ENCODE measurements at regions not wholly inside any gene's neighbourhood (a gene's known extent, or its start where the extent isn't known, plus 50 kb on each side); places are given as distances from the start of the nearest gene placed in this dataset.

DNA sequence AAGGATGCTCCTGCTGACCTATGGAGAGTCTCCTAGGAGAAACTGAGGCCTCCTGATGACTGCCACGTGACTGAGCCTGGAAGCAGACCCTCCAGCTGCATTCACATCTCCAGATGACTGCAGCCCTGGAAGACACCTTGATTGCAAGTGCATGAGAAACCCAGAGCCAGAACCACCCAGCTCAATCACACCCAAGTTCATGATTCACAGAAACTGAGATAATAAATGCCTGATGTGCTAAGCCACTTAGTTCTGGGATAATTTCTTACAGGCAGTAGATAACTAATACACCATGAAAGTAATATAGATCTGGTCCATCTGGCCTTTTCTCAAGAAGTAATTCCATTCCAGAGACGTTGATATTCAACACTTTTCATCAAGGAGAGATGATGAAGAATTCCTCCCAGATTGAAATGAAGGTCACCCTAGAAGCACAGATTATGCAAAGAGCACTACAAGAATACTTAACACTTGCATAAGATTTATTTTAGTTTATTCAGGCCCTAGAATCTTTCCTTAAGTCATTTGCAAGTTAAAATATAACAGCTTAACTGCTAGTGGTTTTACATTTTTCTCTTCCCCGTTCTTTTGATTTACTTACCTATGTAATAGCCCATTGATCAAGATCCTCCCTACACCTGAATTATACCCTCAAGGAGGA lies 208.2 kb upstream of the INHBA start:
- Mint-ChIP-seq H3K9me3 (no peaks in the 10 kb centered on the region), H3K27ac (peak overlapping the region in 1 of 2 donors; percentile 37), H3K36me3 (no peaks in the 10 kb centered on the region)
- ATAC-seq (peak in 1 of 2 donors; percentile 40), DNase-seq (ENCODE audit: low spot score in 2 of 2) (no peak)

GRCh38 chr7:41907444-41907843 lies 204.6 kb upstream of the INHBA start:
- Mint-ChIP-seq H3K9me3 (peaks cover 0 to 5% of the 10 kb centered on the region in 2 donors), H3K36me3 (no peaks in the 10 kb centered on the region), H3K27ac (no peak overlapping the region)
- ATAC-seq, result no peak
- DNase-seq (ENCODE audit: low spot score in 2 of 2), result no peak

DNA sequence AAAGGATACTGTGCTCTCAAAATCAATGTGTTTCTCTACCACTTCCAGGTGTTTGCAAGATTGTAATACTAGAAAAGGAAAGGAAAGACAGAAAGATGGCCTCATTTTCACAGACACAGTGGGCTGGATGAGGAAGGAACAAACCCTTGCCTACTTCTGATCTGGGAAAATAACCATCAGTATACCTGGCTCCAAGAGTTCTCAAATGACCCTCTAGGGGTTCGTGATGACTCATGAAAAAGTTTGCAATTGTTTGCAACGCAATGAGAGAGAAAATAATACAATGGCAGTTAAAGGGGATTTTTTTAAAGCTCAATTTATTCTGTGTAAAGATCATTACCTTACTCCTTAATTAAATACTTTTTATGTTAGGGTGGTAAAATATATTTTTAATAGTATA lies 197.6 kb upstream of the INHBA start:
- Mint-ChIP-seq H3K36me3 (no peaks in the 10 kb centered on the region), H3K9me3 (peaks cover 0 to 13% of the 10 kb centered on the region in 2 donors), H3K27ac (no peak overlapping the region)
- no peak for ATAC-seq
- DNase-seq (ENCODE audit: low spot score in 2 of 2), result no peak

DNA sequence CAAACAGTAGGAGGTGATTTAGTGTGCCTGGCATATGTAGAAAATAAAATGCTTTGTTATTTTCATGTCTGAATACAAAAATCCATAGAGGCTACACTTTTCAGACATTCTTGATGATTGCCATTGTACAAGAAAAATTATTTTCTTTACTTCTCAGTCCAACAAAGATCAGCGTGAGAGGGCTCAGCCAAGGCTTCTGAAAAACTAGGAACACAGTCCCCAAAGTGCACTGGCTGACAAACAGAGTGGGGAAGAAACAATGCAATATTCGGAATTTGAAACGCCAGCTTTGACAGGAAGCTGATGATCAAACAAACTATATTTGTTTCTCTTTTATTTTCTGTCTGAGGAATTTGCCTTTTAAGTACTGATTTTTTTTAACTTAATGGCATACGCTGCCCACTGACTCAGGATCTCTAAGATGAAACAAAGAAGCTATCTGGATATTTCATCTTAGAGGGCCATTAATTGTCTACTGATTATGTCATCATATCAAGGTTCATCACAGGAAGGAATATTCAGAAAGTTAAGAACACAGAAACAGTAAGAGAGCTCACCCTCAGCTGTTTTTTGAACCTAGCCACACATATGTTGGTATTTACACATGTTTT lies 197.0 kb upstream of the INHBA start:
- ATAC-seq (no peak), DNase-seq (ENCODE audit: low spot score in 2 of 2) (no peak)
- no peak overlapping the region for H3K27ac Mint-ChIP-seq
- peaks cover 0 to 13% of the 10 kb centered on the region in 2 donors for H3K9me3 Mint-ChIP-seq
- H3K36me3 Mint-ChIP-seq, result no peaks in the 10 kb centered on the region

DNA sequence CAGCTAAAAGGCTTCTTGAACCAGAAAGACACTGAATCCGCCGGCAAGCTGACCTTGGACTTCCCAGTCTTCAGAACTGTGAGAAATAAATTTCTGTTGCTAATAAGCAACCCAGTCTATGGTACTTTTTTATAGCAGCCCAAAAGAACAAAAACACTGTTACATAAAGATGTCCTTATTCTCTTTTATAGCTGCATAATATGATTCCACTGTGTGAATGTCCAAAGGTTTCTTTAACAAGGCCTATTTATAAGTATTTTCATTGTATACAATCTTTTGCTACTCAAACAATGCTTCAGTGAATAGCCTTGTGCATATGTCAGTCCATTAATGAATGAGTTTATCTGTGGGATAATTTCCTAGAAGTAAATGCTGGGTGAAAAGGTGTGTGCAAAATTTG lies 190.8 kb upstream of the INHBA start:
- peaks cover 0 to 7% of the 10 kb centered on the region in 2 donors for H3K36me3 Mint-ChIP-seq
- H3K9me3 Mint-ChIP-seq, result peaks cover 4 to 15% of the 10 kb centered on the region in 2 donors
- no peak overlapping the region for H3K27ac Mint-ChIP-seq
- DNase-seq (ENCODE audit: low spot score in 2 of 2) (no peak), ATAC-seq (no peak)

DNA sequence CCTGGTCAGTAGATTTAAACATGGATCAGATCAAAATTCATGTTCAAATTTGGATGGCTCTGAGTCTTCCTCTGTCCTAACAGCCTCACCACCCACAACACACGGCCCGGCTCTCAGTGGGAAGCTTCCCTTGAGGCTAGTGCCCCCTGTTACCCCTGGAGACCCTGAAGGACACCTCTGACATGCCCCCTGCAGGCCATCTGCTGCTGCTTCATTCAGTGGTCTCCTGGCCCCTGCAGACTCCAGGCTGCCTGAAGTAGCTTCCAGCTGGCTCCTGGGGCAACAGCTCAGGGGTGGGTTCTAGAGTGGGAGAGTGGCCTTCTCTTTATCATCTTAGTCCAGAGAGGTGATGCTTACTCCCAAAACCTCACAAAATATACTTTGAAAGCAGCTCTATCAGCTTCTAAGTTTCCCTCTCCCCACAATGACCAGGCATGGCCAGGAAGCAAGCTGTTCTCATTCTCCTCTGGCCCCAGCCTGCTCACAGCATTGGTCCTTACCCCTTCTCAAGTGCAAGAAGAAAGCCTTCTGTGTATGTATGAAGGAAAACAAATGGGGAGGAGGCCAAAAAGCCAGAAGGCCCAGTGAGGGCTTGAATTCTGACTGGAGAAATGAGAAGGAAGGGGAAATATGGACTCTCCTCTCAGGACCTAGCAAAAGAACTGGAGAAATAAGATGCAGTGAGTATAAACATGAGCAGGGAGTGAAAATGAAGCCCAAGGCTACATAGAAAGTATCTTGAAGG lies 189.6 kb upstream of the INHBA start:
- Mint-ChIP-seq H3K9me3 (peaks cover 4 to 17% of the 10 kb centered on the region in 2 donors), H3K27ac (no peak overlapping the region), H3K36me3 (peaks cover 0 to 13% of the 10 kb centered on the region in 2 donors)
- no peak for ATAC-seq
- DNase-seq (ENCODE audit: low spot score in 2 of 2), result no peak

DNA sequence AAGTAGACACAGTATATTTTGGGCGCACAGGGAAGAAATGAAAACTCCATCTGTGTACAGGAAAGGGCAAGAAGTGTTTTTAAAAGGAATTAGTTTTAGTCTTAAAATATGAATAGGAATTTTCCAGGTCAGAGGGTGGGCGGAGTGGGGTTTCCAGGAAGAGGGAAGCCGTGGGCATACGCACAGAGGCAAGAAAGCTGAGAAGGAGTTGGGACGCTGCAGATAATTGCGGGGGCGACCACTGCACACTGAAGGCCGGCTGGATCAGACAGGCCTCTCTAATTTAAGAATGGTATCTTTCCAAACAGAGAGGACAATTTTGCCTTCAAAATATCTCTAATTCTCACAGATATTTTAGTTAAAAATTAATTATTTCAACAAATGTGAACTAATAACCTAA lies 189.1 kb upstream of the INHBA start:
- no peak overlapping the region for H3K27ac Mint-ChIP-seq
- H3K9me3 Mint-ChIP-seq, result peaks cover 4 to 17% of the 10 kb centered on the region in 2 donors
- H3K36me3 Mint-ChIP-seq, result peaks cover 0 to 13% of the 10 kb centered on the region in 2 donors
- DNase-seq (ENCODE audit: low spot score in 2 of 2), result no peak
- ATAC-seq, result no peak

GRCh38 chr7:41890631-41891274 lies 187.9 kb upstream of the INHBA start:
- ATAC-seq, result no peak
- Mint-ChIP-seq H3K9me3 (peaks cover 4 to 12% of the 10 kb centered on the region in 2 donors), H3K27ac (no peak overlapping the region), H3K36me3 (peaks cover 0 to 13% of the 10 kb centered on the region in 2 donors)
- DNase-seq (ENCODE audit: low spot score in 2 of 2), result no peak

DNA sequence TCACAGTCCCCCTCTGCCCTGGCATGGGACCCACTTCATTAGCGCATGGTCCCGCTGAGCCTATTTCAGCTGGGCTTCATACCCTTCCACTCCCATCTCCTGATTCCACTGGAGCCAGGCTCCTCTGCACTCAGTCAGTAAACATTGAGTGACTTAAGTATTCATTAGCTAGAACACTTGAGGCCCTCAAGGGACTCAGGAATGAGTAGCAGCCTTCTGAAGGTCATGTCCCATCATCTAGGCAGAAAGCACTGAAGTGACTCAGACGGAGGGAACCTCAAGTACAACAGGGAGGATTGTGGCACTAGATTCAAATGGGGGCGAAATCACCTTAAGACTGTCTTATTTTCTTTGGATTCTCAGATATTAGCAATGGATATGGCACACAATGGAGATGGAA lies 186.6 kb upstream of the INHBA start:
- peak overlapping the region in 1 of 2 donors; percentile 69 for H3K27ac Mint-ChIP-seq
- H3K36me3 Mint-ChIP-seq, result peaks cover 5 to 18% of the 10 kb centered on the region in 2 donors
- DNase-seq (ENCODE audit: low spot score in 2 of 2) (no peak), ATAC-seq (peak in 1 of 2 donors; percentile 70)
- peaks cover 8 to 17% of the 10 kb centered on the region in 2 donors for H3K9me3 Mint-ChIP-seq

DNA sequence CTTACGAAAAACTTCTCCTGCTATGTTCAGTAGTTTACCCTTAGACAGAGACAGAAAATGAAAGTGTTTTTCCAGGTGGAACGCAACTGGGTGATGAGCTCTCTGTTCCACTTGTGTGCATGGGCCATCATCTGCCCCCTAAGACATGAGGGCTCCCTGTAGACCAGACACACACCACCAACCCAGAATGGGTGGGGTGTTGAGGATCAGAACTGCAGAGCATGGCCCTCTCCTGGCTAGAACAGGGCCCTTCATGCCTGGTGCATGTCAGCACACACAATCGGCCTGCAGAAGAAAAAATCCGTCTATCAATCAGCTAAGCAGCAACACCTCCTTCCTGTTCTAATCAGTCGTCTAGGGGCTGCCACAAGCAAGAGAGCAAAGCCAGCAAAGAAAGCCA lies 186.2 kb upstream of the INHBA start:
- DNase-seq (ENCODE audit: low spot score in 2 of 2) (no peak), ATAC-seq (peak in 1 of 2 donors; percentile 18)
- Mint-ChIP-seq H3K36me3 (peaks cover 5 to 19% of the 10 kb centered on the region in 2 donors), H3K9me3 (peaks cover 8 to 17% of the 10 kb centered on the region in 2 donors), H3K27ac (peak overlapping the region in 1 of 2 donors; percentile 69)

- H3K36me3 Mint-ChIP-seq, result peaks cover 13 to 32% of the 10 kb centered on the region in 2 donors
- peaks cover 11 to 17% of the 10 kb centered on the region in 2 donors for H3K9me3 Mint-ChIP-seq
- no peak for DNase-seq (ENCODE audit: low spot score in 2 of 2)
- H3K27ac Mint-ChIP-seq, result no peak overlapping the region
- ATAC-seq, result no peak
Measured at GRCh38 chr7:41887416-41887815, 184.5 kb upstream of the INHBA start.

- no peak for ATAC-seq
- Mint-ChIP-seq H3K36me3 (peaks cover 18 to 37% of the 10 kb centered on the region in 2 donors), H3K27ac (no peak overlapping the region), H3K9me3 (peaks cover 16 to 20% of the 10 kb centered on the region in 2 donors)
- no peak for DNase-seq (ENCODE audit: low spot score in 2 of 2)
Measured at GRCh38 chr7:41886901-41887311, 184.0 kb upstream of the INHBA start.

GRCh38 chr7:41886262-41886900 lies 183.5 kb upstream of the INHBA start:
- Mint-ChIP-seq H3K9me3 (peaks cover 17 to 21% of the 10 kb centered on the region in 2 donors), H3K36me3 (peaks cover 23 to 39% of the 10 kb centered on the region in 2 donors), H3K27ac (no peak overlapping the region)
- DNase-seq (ENCODE audit: low spot score in 2 of 2) (no peak), ATAC-seq (no peak)

- Mint-ChIP-seq H3K27ac (peak overlapping the region in 1 of 2 donors; percentile 67), H3K36me3 (peaks cover 25 to 46% of the 10 kb centered on the region in 2 donors), H3K9me3 (peaks cover 17 to 21% of the 10 kb centered on the region in 2 donors)
- ATAC-seq (no peak), DNase-seq (ENCODE audit: low spot score in 2 of 2) (no peak)
Measured at GRCh38 chr7:41885748-41886147, 182.9 kb upstream of the INHBA start.

DNA sequence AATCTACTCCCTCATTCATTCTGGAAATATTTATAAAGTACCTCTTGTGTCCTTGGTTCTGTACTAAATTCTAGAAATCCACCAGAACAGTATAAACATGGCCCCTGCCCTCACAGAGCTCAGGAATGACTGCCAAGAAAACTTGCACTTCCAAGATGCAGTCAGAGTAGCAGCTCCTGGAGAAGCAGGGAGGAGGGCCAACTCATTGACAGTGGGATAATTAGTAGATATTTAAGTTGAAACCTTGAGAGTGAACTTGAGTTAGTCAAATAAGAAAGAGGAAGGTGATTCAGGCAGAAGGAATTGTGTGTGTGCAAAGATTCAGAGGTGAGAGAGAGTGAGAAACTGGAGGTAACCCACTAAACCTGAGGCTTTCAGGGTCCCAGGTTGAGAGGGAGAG lies 182.2 kb upstream of the INHBA start:
- no peak for DNase-seq (ENCODE audit: low spot score in 2 of 2)
- peak overlapping the region in 1 of 2 donors; percentile 67 for H3K27ac Mint-ChIP-seq
- peaks cover 19 to 20% of the 10 kb centered on the region in 2 donors for H3K9me3 Mint-ChIP-seq

DNA sequence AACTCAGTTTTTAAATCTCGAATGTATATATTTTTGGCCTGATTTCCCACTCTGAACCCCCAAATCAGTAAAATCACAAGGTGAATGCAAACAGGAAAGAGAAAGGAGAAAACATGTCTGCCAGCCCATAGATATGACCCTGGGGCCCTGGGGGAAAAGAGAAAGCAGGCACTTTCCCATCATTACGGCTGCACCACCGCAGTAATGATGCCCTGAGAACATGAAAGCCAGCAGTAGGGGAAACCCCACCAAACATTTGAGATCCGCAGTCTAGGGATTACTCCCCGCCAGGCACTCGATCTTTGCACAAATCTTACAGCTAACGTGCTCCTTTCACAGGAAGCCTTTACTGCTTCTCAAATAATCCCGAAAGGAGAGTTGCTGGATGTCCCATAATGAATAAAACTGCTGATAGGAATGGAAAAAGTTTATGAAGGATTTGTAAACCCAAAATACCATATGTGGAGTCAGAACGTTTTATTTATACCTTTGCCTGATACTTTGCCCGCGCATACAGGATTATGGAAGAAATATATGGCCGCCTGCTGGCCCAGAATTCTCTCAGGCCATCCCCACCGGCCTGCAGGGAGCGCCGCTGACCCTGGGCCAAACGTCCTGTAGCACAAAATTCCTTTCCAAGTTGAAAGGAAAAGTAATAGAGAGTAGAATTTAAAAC lies 180.0 kb upstream of the INHBA start:
- no peak for DNase-seq (ENCODE audit: low spot score in 2 of 2)
- no peak for ATAC-seq
- Mint-ChIP-seq H3K27ac (peak overlapping the region in 1 of 2 donors; percentile 94), H3K36me3 (peaks cover 40 to 49% of the 10 kb centered on the region in 2 donors), H3K9me3 (peaks cover 20 to 21% of the 10 kb centered on the region in 2 donors)

More for the DNA sequence above, 182.2 kb upstream of the INHBA start:
- no peak for ATAC-seq
- peaks cover 31 to 47% of the 10 kb centered on the region in 2 donors for H3K36me3 Mint-ChIP-seq
